ENCODE measurements at regions not wholly inside any gene's neighbourhood (a gene's known extent, or its start where the extent isn't known, plus 50 kb on each side); places are given as distances from the start of the nearest gene placed in this dataset.

- TF ChIP-seq, protein P1, sequence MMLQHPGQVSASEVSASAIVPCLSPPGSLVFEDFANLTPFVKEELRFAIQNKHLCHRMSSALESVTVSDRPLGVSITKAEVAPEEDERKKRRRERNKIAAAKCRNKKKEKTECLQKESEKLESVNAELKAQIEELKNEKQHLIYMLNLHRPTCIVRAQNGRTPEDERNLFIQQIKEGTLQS (IDR thresholded peaks at IDR 0.05; ENCODE audit: insufficient read depth, low read depth, low read length): no peak
- TF ChIP-seq CTCF (IDR thresholded peaks at IDR 0.05; ENCODE audit: control extremely low read depth in 1 of 3, insufficient read depth in 1 of 3, low read depth in 1 of 3, low read length in 3 of 3): no peak
Measured at GRCh38 chr1:70717211-70717610, 306.1 kb downstream of the CTH start.
